HEK293 (cell line): ENCODE measurements at regions not wholly inside any gene's neighbourhood (a gene's known extent, or its start where the extent isn't known, plus 50 kb on each side); places are given as distances from the start of the nearest gene placed in this dataset.

Experiments used
- CTCF ChIA-PET: fragments of 350-600 bp; formaldehyde crosslinking; extraction: SDS; loops from one replicate; lab custom pipeline; 2021; ENCODE audit warnings: antibody characterized with exemption; lab: Yijun Ruan, JAX
- POLR2A ChIA-PET: fragments of 300-600 bp; formaldehyde crosslinking; extraction: SDS; loops from one replicate; lab custom pipeline; 2020; ENCODE audit warnings: antibody characterized with exemption, inconsistent platforms; lab: Yijun Ruan, JAX
- H3K27ac ChIP-seq: fragments of 200-500 bp; sonication (Bioruptor generic); 2 replicates; pipeline ENCODE4 v1.5.1; 2014; ENCODE audit warnings: low read depth, low read length, control low read depth, inconsistent platforms; ENCODE audit errors: extremely low read depth
- H3K36me3 ChIP-seq, 2 experiments: fragments of 200-500 bp in 1 of 2; sonication (Bioruptor generic) in 1 of 2; 1 replicate in 1 of 2; 2 replicates in 1 of 2; pipeline ENCODE4 v1.5.1; 2014 to 2017; ENCODE audit warnings: inconsistent platforms in 2 of 2, low read length in 2 of 2; ENCODE audit not compliant: control insufficient read depth in 2 of 2, insufficient read depth in 1 of 2
- H3K4me1 ChIP-seq: fragments of 200-500 bp; sonication (Bioruptor generic); 2 replicates; pipeline ENCODE4 v1.5.1; 2014; ENCODE audit warnings: mild to moderate bottlenecking, low read length, inconsistent platforms; ENCODE audit not compliant: control insufficient read depth, insufficient read depth
- H3K4me3 ChIP-seq: 2 replicates; pipeline ENCODE4 v1.5.1; 2011; ENCODE audit warnings: low read depth, mild to moderate bottlenecking, control low read depth, low read length, moderate library complexity
- H3K9me3 ChIP-seq: fragments of 200-500 bp; sonication (Bioruptor generic); 2 replicates; pipeline ENCODE4 v1.5.1; 2014; ENCODE audit warnings: low read depth, low read length, inconsistent platforms; ENCODE audit not compliant: control insufficient read depth, insufficient read depth
- ATF2 ChIP-seq: fragments of 450-650 bp; formaldehyde crosslinking; IDR thresholded peaks from 2 replicates; pipeline ENCODE4 v1.5.1; 2016; ENCODE audit warnings: missing biosample characterization, missing genetic modification characterization, low read depth
- GLI4 ChIP-seq: fragments of 450-650 bp; formaldehyde crosslinking; IDR thresholded peaks from 2 replicates; pipeline ENCODE4 v1.5.1; 2016; ENCODE audit warnings: missing biosample characterization, missing genetic modification characterization
- KLF1 ChIP-seq: fragments of 450-650 bp; formaldehyde crosslinking; IDR thresholded peaks from 2 replicates; pipeline ENCODE4 v1.5.1; 2016; ENCODE audit warnings: missing biosample characterization, missing genetic modification characterization
- KLF16 ChIP-seq: fragments of 450-650 bp; formaldehyde crosslinking; IDR thresholded peaks from 2 replicates; pipeline ENCODE4 v1.5.1; 2017; ENCODE audit warnings: missing biosample characterization, missing genetic modification characterization
- SCRT1 ChIP-seq: fragments of 450-650 bp; formaldehyde crosslinking; IDR thresholded peaks from 2 replicates; pipeline ENCODE4 v1.5.1; 2016; ENCODE audit warnings: missing biosample characterization, missing genetic modification characterization, borderline replicate concordance
- ZFP41 ChIP-seq: fragments of 450-650 bp; formaldehyde crosslinking; IDR thresholded peaks from 2 replicates; pipeline ENCODE4 v1.5.1; 2016; ENCODE audit warnings: missing biosample characterization, missing genetic modification characterization, borderline replicate concordance
- ZNF112 ChIP-seq: fragments of 450-650 bp; formaldehyde crosslinking; IDR thresholded peaks from 2 replicates; pipeline ENCODE4 v1.5.0; 2017; ENCODE audit warnings: missing biosample characterization, missing genetic modification characterization
- ZNF121 ChIP-seq: fragments of 450-650 bp; formaldehyde crosslinking; IDR thresholded peaks from 2 replicates; pipeline ENCODE4 v1.5.1; 2016; ENCODE audit warnings: missing biosample characterization, missing genetic modification characterization
- ZNF16 ChIP-seq: fragments of 450-650 bp; formaldehyde crosslinking; IDR thresholded peaks from 2 replicates; pipeline ENCODE4 v1.5.1; 2016; ENCODE audit warnings: low read depth, missing biosample characterization, missing genetic modification characterization
- ZNF26 ChIP-seq: fragments of 450-650 bp; formaldehyde crosslinking; IDR thresholded peaks from 2 replicates; pipeline ENCODE4 v1.5.1; 2016; ENCODE audit warnings: missing biosample characterization, missing genetic modification characterization
- ZNF354C ChIP-seq: fragments of 450-650 bp; formaldehyde crosslinking; IDR thresholded peaks from 2 replicates; pipeline ENCODE4 v1.5.1; 2016; ENCODE audit warnings: missing biosample characterization, missing genetic modification characterization, low read depth, borderline replicate concordance
- ZNF394 ChIP-seq: fragments of 450-650 bp; formaldehyde crosslinking; IDR thresholded peaks from 2 replicates; pipeline ENCODE4 v1.5.1; 2016; ENCODE audit warnings: missing biosample characterization, missing genetic modification characterization, mild to moderate bottlenecking, moderate library complexity, borderline replicate concordance
- ZNF398 ChIP-seq: fragments of 450-650 bp; formaldehyde crosslinking; IDR thresholded peaks from 2 replicates; pipeline ENCODE4 v1.5.1; 2017; ENCODE audit warnings: missing biosample characterization, missing genetic modification characterization
- ZNF449 ChIP-seq: fragments of 450-650 bp; formaldehyde crosslinking; IDR thresholded peaks from 2 replicates; pipeline ENCODE4 v1.5.1; 2017; ENCODE audit warnings: missing biosample characterization, mild to moderate bottlenecking, missing genetic modification characterization, moderate library complexity
- ZNF473 ChIP-seq: fragments of 450-650 bp; formaldehyde crosslinking; IDR thresholded peaks from 2 replicates; pipeline ENCODE4 v1.5.1; 2017; ENCODE audit warnings: missing biosample characterization, missing genetic modification characterization
- ZNF513 ChIP-seq: fragments of 450-650 bp; IDR thresholded peaks from 2 replicates; pipeline ENCODE4 v1.5.1; 2018; ENCODE audit warnings: missing biosample characterization, missing genetic modification characterization
- ZNF548 ChIP-seq: fragments of 450-650 bp; formaldehyde crosslinking; IDR thresholded peaks from 2 replicates; pipeline ENCODE4 v1.5.1; 2016; ENCODE audit warnings: missing biosample characterization, missing genetic modification characterization
- ZNF585B ChIP-seq: fragments of 450-650 bp; formaldehyde crosslinking; IDR thresholded peaks from 2 replicates; pipeline ENCODE4 v1.5.1; 2016; ENCODE audit warnings: missing biosample characterization, missing genetic modification characterization
- ZNF623 ChIP-seq: fragments of 450-650 bp; formaldehyde crosslinking; IDR thresholded peaks from 2 replicates; pipeline ENCODE4 v1.5.1; 2016; ENCODE audit warnings: missing biosample characterization, missing genetic modification characterization
- ZNF664 ChIP-seq: fragments of 450-650 bp; formaldehyde crosslinking; IDR thresholded peaks from 2 replicates; pipeline ENCODE4 v1.5.1; 2016; ENCODE audit warnings: missing biosample characterization, missing genetic modification characterization
- ZNF670 ChIP-seq: fragments of 450-650 bp; formaldehyde crosslinking; IDR thresholded peaks from 2 replicates; pipeline ENCODE4 v1.5.1; 2016; ENCODE audit warnings: missing biosample characterization, missing genetic modification characterization, low read depth
- ZNF707 ChIP-seq: fragments of 450-650 bp; formaldehyde crosslinking; IDR thresholded peaks from 2 replicates; pipeline ENCODE4 v1.5.1; 2016; ENCODE audit warnings: missing biosample characterization, missing genetic modification characterization
- ZNF837 ChIP-seq: fragments of 450-650 bp; formaldehyde crosslinking; IDR thresholded peaks from 2 replicates; pipeline ENCODE4 v1.5.1; 2016; ENCODE audit warnings: missing biosample characterization, missing genetic modification characterization

GRCh38 chr6:139756381-139756780 lies 381.9 kb upstream of the CITED2 start (continued):
- TF ChIP-seq ZNF26 (tag by site-specific recombination) = no peak
- no peak for TF ChIP-seq ZNF707 (tag by site-specific recombination)
- TF ChIP-seq ZNF112 (tag by site-specific recombination) = no peak
- no peak for TF ChIP-seq ZNF664 (tag by site-specific recombination)
- TF ChIP-seq ZNF394 (tag by site-specific recombination) = no peak

GRCh38 chr6:139754898-139755775 lies 380.7 kb upstream of the CITED2 start:
- no peaks in the 10 kb centered on the region for H3K36me3 ChIP-seq
- no peak for TF ChIP-seq ATF2 (tag by site-specific recombination)
- TF ChIP-seq KLF16 (tag by site-specific recombination) = no peak
- TF ChIP-seq, all 188 proteins: peak for 0
- Histone ChIP-seq H3K4me1 (no peaks in the 10 kb centered on the region), H3K27ac (no peak overlapping the region), H3K4me3 (no peak overlapping the region), H3K9me3 (no peaks in the 10 kb centered on the region)
- CTCF ChIA-PET = no interaction called here
- POLR2A ChIA-PET = interaction anchor here (1.3 kb wide), 1 partner anchor 380 kb away, joined by 5 read pairs; the partner anchor contains the start of gene CITED2

- no peaks in the 10 kb centered on the region for H3K36me3 ChIP-seq
- ChIA-PET POLR2A (no interaction called here), CTCF (interaction anchor here (0.6 to 1.1 kb wide), 2 partner anchors 11 to 384 kb away, joined by 3 read pairs; no protein-coding TSS in a partner anchor)
- TF ChIP-seq ZNF837 (tag by site-specific recombination) (no peak), GLI4 (tag by site-specific recombination) (no peak), ZFP41 (tag by site-specific recombination) (no peak), ZNF670 (tag by site-specific recombination) (no peak), ZNF354C (no peak), ZNF623 (tag by site-specific recombination) (no peak), ZNF548 (tag by site-specific recombination) (no peak), SCRT1 (tag by site-specific recombination) (no peak), ZNF473 (tag by site-specific recombination) (no peak), ZNF398 (tag by site-specific recombination) (no peak), ZNF513 (no peak), ZNF585B (tag by site-specific recombination) (no peak), ZNF449 (tag by site-specific recombination) (no peak), KLF1 (tag by site-specific recombination) (no peak), ZNF16 (no peak), ZNF121 (tag by site-specific recombination) (no peak)
- no peak overlapping the region for H3K4me3 ChIP-seq
- no peaks in the 10 kb centered on the region for H3K4me1 ChIP-seq
- H3K27ac ChIP-seq = no peak overlapping the region
- no peaks in the 10 kb centered on the region for H3K9me3 ChIP-seq
Measured at GRCh38 chr6:139753198-139753861, 378.9 kb upstream of the CITED2 start.
